Adrenal gland (tissue), 5 donors: ENCODE measurements at regions not wholly inside any gene's neighbourhood (a gene's known extent, or its start where the extent isn't known, plus 50 kb on each side); places are given as distances from the start of the nearest gene placed in this dataset.

Experiments
- POLR2A ChIP-seq, 2 donors: fragments of 450-650 bp; IDR thresholded peaks; one replicate each; pipeline ENCODE4 v1.6.1; 2017; ENCODE audit warnings: antibody characterized with exemption in 2 of 2, mild to moderate bottlenecking in 2 of 2, moderate library complexity in 1 of 2
- TF ChIP-seq, protein P1 (sequence below), 6 experiments: fragments of 450-650 bp in 4 of 6; fragments of 200-600 bp in 2 of 6; sonication (generic) in 1 of 6; IDR thresholded peaks; 1 replicate in 5 of 6; 2 replicates in 1 of 6; pipeline versions ENCODE4 v1.5.1 to v1.8.0; 2016 to 2021; ENCODE audit warnings: antibody characterized with exemption in 6 of 6, mild to moderate bottlenecking in 2 of 6, moderate library complexity in 1 of 6
- donor health status: DM: no; HTN: no; CAD: no.

DNA sequence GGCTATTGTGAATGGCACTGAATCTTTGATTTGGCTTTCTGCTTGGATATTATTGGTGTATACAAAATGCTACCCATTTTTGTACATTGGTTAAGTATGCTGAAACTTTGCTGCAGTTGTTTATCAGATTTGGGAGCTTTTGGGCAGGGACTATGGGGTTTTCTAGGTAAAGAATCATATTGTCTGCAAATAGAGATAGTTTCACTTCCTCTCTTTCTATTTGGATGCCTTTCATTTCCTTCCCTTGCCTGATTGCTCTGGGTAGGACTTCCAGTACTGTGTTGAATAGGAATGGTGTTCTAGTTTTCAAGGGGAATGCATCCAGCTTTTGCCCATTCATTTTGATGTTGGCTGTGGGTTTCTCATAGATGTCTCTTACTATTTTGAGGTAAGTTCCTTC is 489.1 kb upstream of the LRATD1 start:
- TF ChIP-seq, protein P1, sequence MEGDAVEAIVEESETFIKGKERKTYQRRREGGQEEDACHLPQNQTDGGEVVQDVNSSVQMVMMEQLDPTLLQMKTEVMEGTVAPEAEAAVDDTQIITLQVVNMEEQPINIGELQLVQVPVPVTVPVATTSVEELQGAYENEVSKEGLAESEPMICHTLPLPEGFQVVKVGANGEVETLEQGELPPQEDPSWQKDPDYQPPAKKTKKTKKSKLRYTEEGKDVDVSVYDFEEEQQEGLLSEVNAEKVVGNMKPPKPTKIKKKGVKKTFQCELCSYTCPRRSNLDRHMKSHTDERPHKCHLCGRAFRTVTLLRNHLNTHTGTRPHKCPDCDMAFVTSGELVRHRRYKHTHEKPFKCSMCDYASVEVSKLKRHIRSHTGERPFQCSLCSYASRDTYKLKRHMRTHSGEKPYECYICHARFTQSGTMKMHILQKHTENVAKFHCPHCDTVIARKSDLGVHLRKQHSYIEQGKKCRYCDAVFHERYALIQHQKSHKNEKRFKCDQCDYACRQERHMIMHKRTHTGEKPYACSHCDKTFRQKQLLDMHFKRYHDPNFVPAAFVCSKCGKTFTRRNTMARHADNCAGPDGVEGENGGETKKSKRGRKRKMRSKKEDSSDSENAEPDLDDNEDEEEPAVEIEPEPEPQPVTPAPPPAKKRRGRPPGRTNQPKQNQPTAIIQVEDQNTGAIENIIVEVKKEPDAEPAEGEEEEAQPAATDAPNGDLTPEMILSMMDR (IDR thresholded peaks at IDR 0.05) = no peak
- no peak for TF ChIP-seq POLR2A (IDR thresholded peaks at IDR 0.05)
